HG03045 (cell line): ENCODE measurements at regions not wholly inside any gene's neighbourhood (a gene's known extent, or its start where the extent isn't known, plus 50 kb on each side); places are given as distances from the start of the nearest gene placed in this dataset.
"Not testable (repeated sequence)": the region's sequence is repeated elsewhere in the genome, so short reads cannot be mapped to it uniquely, and the experiment has no call there.

Experiments
- ATAC-seq: cut with Tn5 transposase; IDR thresholded peaks from one replicate; pipeline ENCODE4 v1.9.1; 2021; ENCODE audit warnings: mild to moderate bottlenecking, moderate library complexity; ENCODE audit not compliant: unreplicated experiment

GRCh38 chr7:68559518-68559917 is 1038.8 kb upstream of the AUTS2 start:
- no peak for ATAC-seq

- ATAC-seq = no peak
Measured at GRCh38 chr7:68562323-68562899, 1035.9 kb upstream of the AUTS2 start.

GRCh38 chr7:68564306-68565135 is 1033.8 kb upstream of the AUTS2 start:
- ATAC-seq = no peak

GRCh38 chr7:68571286-68571685 is 1027.0 kb upstream of the AUTS2 start:
- no peak for ATAC-seq

- ATAC-seq = no peak
Measured at GRCh38 chr7:68573271-68574005, 1024.8 kb upstream of the AUTS2 start.

GRCh38 chr7:68576366-68576765 is 1021.9 kb upstream of the AUTS2 start:
- no peak for ATAC-seq

- no peak for ATAC-seq
Measured at GRCh38 chr7:68581417-68581816, 1016.9 kb upstream of the AUTS2 start.

GRCh38 chr7:68587599-68587998 is 1010.7 kb upstream of the AUTS2 start:
- ATAC-seq = no peak

GRCh38 chr7:68601826-68602225 is 996.4 kb upstream of the AUTS2 start:
- no peak for ATAC-seq

GRCh38 chr7:68604541-68604940 is 993.7 kb upstream of the AUTS2 start:
- ATAC-seq = no peak

GRCh38 chr7:68610701-68611100 is 987.6 kb upstream of the AUTS2 start:
- ATAC-seq = no peak

GRCh38 chr7:68613405-68613804 is 984.9 kb upstream of the AUTS2 start:
- ATAC-seq = no peak

- ATAC-seq = no peak
Measured at GRCh38 chr7:68613897-68614296, 984.4 kb upstream of the AUTS2 start.

GRCh38 chr7:68619526-68619925 is 978.7 kb upstream of the AUTS2 start:
- ATAC-seq = no peak

- no peak for ATAC-seq
Measured at GRCh38 chr7:68622500-68622899, 975.8 kb upstream of the AUTS2 start.

GRCh38 chr7:68623030-68623429 is 975.2 kb upstream of the AUTS2 start:
- no peak for ATAC-seq

GRCh38 chr7:68627247-68627864 is 970.9 kb upstream of the AUTS2 start:
- no peak for ATAC-seq

GRCh38 chr7:68630914-68631313 is 967.4 kb upstream of the AUTS2 start:
- ATAC-seq = not testable (repeated sequence)

- ATAC-seq = no peak
Measured at GRCh38 chr7:68640103-68640502, 958.2 kb upstream of the AUTS2 start.

- ATAC-seq = no peak
Measured at GRCh38 chr7:68642727-68643126, 955.5 kb upstream of the AUTS2 start.

- no peak for ATAC-seq
Measured at GRCh38 chr7:68663392-68663791, 934.9 kb upstream of the AUTS2 start.
